AG04450 (cell line): ENCODE measurements at regions not wholly inside any gene's neighbourhood (a gene's known extent, or its start where the extent isn't known, plus 50 kb on each side); places are given as distances from the start of the nearest gene placed in this dataset.
"Not testable (repeated sequence)": the region's sequence is repeated elsewhere in the genome, so short reads cannot be mapped to it uniquely, and the experiment has no call there.

ENCODE experiments used
- CTCF ChIA-PET: fragments of 300-600, 350-600 bp; formaldehyde crosslinking; extraction: SDS; loops from one replicate; lab custom pipeline; 2022; ENCODE audit warnings: antibody characterized with exemption, inconsistent platforms; lab: Charles Lee
- POLR2A ChIA-PET: fragments of 350-600 bp; formaldehyde crosslinking; extraction: SDS; loops from one replicate; lab custom pipeline; 2021; ENCODE audit warnings: antibody characterized with exemption, inconsistent platforms; lab: Yijun Ruan, JAX
- DNase-seq: peaks from one replicate; pipeline ENCODE4 v3.0.0-alpha.2; 2011; ENCODE audit warnings: low read depth, low spot score
- H3K27ac ChIP-seq: one replicate; pipeline ENCODE4 v1.5.1; 2012; ENCODE audit warnings: low read depth, low read length, control low read depth
- H3K27me3 ChIP-seq: one replicate; pipeline ENCODE4 v1.6.0; 2012; ENCODE audit warnings: low read length; ENCODE audit not compliant: control insufficient read depth, insufficient read depth
- H3K4me3 ChIP-seq: 2 replicates; pipeline ENCODE4 v1.5.1; 2011; ENCODE audit warnings: mild to moderate bottlenecking, low read depth, low read length, control low read depth
- H3K9me3 ChIP-seq: 2 replicates; pipeline ENCODE4 v1.5.1; 2012; ENCODE audit warnings: low read length; ENCODE audit not compliant: control insufficient read depth, insufficient read depth
- CTCF ChIP-seq: IDR thresholded peaks from 2 replicates; pipeline ENCODE4 v1.5.1; 2011; ENCODE audit warnings: low read depth, low read length, control low read depth, inconsistent platforms

GRCh38 chr7:116405810-116406209 lies 93.7 kb upstream of the CAV2 start:
- no peak for TF ChIP-seq CTCF
- H3K27me3 ChIP-seq: no peaks in the 10 kb centered on the region
- ChIA-PET POLR2A (no interaction called here), CTCF (interaction anchor here (0.7 kb wide), 1 partner anchor 10 kb away, joined by 3 read pairs; no protein-coding TSS in a partner anchor)
- no peak overlapping the region for H3K27ac ChIP-seq
- no peak overlapping the region for H3K4me3 ChIP-seq
- H3K9me3 ChIP-seq: no peaks in the 10 kb centered on the region; the same call in 1 of the 2 replicates
- DNase-seq: no peak

GRCh38 chr7:116407165-116407564 lies 92.4 kb upstream of the CAV2 start:
- H3K4me3 ChIP-seq: no peak overlapping the region
- CTCF ChIA-PET: no interaction called here

GRCh38 chr7:116408166-116408565 lies 91.4 kb upstream of the CAV2 start:
- H3K9me3 ChIP-seq: no peaks in the 10 kb centered on the region; the same call in 1 of the 2 replicates
- no peaks in the 10 kb centered on the region for H3K27me3 ChIP-seq
- no peak overlapping the region for H3K4me3 ChIP-seq
- ChIA-PET CTCF (no interaction called here), POLR2A (no interaction called here)
- TF ChIP-seq CTCF: no peak
- DNase-seq: no peak
- H3K27ac ChIP-seq: no peak overlapping the region

More at GRCh38 chr7:116407165-116407564, 92.4 kb upstream of the CAV2 start:
- H3K9me3 ChIP-seq: no peaks in the 10 kb centered on the region; the same call in 1 of the 2 replicates
- no peak for DNase-seq
- TF ChIP-seq CTCF: no peak
- H3K27me3 ChIP-seq: no peaks in the 10 kb centered on the region
- POLR2A ChIA-PET: no interaction called here
- no peak overlapping the region for H3K27ac ChIP-seq

- DNase-seq, POLR2A ChIA-PET, H3K9me3 ChIP-seq, H3K4me3 ChIP-seq, H3K27ac ChIP-seq, CTCF ChIA-PET, H3K27me3 ChIP-seq: not testable (repeated sequence)
These were observed 90.6 kb upstream of the CAV2 start for GRCh38 chr7:116408831-116409453.

- CTCF ChIA-PET, H3K4me3 ChIP-seq, POLR2A ChIA-PET, H3K27ac ChIP-seq, H3K27me3 ChIP-seq, DNase-seq, H3K9me3 ChIP-seq: not testable (repeated sequence)
These were observed 88.8 kb upstream of the CAV2 start for GRCh38 chr7:116410694-116411093.

GRCh38 chr7:116417593-116418345 lies 81.8 kb upstream of the CAV2 start:
- CTCF ChIA-PET: no interaction called here

More at GRCh38 chr7:116417593-116418345, 81.8 kb upstream of the CAV2 start:
- no peak for DNase-seq
- POLR2A ChIA-PET: no interaction called here
- Histone ChIP-seq H3K4me3 (no peak overlapping the region), H3K9me3 (no peaks in the 10 kb centered on the region), H3K27ac (peak overlapping the region; percentile 39), H3K27me3 (no peaks in the 10 kb centered on the region)
- no peak for TF ChIP-seq CTCF
